ENCODE measurements at regions not wholly inside any gene's neighbourhood (a gene's known extent, or its start where the extent isn't known, plus 50 kb on each side); places are given as distances from the start of the nearest gene placed in this dataset.

- TF ChIP-seq CTCF (IDR thresholded peaks at IDR 0.05): no peak
- TF ChIP-seq POLR2A (IDR thresholded peaks at IDR 0.05): no peak
Measured at GRCh38 chr12:127393896-127394295, 873.1 kb upstream of the TMEM132C start.
